T-helper 22 cell (primary cell): ENCODE measurements at regions not wholly inside any gene's neighbourhood (a gene's known extent, or its start where the extent isn't known, plus 50 kb on each side); places are given as distances from the start of the nearest gene placed in this dataset.

Experiments
- DNase-seq: peaks from one replicate; pipeline ENCODE4 v3.0.0-alpha.2; 2020; ENCODE audit warnings: low read depth

GRCh38 chr20:50286174-50286511, 95.5 kb downstream of the CEBPB start:
- DNase-seq: no peak

- DNase-seq: no peak
Observed at GRCh38 chr20:50286609-50287008, 96.0 kb downstream of the CEBPB start.

- DNase-seq: no peak
Observed at GRCh38 chr20:50287512-50287911, 96.9 kb downstream of the CEBPB start.

GRCh38 chr20:50288128-50288623, 97.5 kb downstream of the CEBPB start:
- DNase-seq: no peak

- no peak for DNase-seq
Observed at GRCh38 chr20:50289581-50289980, 99.0 kb downstream of the CEBPB start.

GRCh38 chr20:50290112-50290511, 99.5 kb downstream of the CEBPB start:
- DNase-seq: no peak

- DNase-seq: no peak
Observed at GRCh38 chr20:50290808-50291207, 100.2 kb downstream of the CEBPB start.

- DNase-seq: no peak
Observed at GRCh38 chr20:50291254-50292078, 100.8 kb downstream of the CEBPB start.

- DNase-seq: no peak
Observed at GRCh38 chr20:50292079-50292590, 101.5 kb downstream of the CEBPB start.

- DNase-seq: no peak
Observed at GRCh38 chr20:50292591-50293283, 102.1 kb downstream of the CEBPB start.

- no peak for DNase-seq
Observed at GRCh38 chr20:50293284-50294139, 102.9 kb downstream of the CEBPB start.

- DNase-seq: no peak
Observed at GRCh38 chr20:50294164-50295088, 103.8 kb downstream of the CEBPB start.

GRCh38 chr20:50295345-50295744, 104.7 kb downstream of the CEBPB start:
- DNase-seq: no peak

GRCh38 chr20:50295762-50296449, 105.3 kb downstream of the CEBPB start:
- no peak for DNase-seq

GRCh38 chr20:50296450-50297375, 106.1 kb downstream of the CEBPB start:
- no peak for DNase-seq

GRCh38 chr20:50297498-50298376, 107.1 kb downstream of the CEBPB start:
- DNase-seq: no peak

GRCh38 chr20:50298554-50299324, 108.1 kb downstream of the CEBPB start:
- no peak for DNase-seq

GRCh38 chr20:50299325-50299629, 108.6 kb downstream of the CEBPB start:
- DNase-seq: no peak
